Epithelial cell of esophagus (primary cell): ENCODE measurements at regions not wholly inside any gene's neighbourhood (a gene's known extent, or its start where the extent isn't known, plus 50 kb on each side); places are given as distances from the start of the nearest gene placed in this dataset.

Source experiments
- DNase-seq: peaks from one replicate; pipeline ENCODE4 v3.0.0; 2010; ENCODE audit warnings: low read depth
- H3K4me3 ChIP-seq: 2 replicates; pipeline ENCODE4 v1.5.1; 2011; ENCODE audit warnings: mild to moderate bottlenecking, low read length, control low read depth
- CTCF ChIP-seq: IDR thresholded peaks from 2 replicates; pipeline ENCODE4 v1.5.1; 2011; ENCODE audit warnings: low read depth, mild to moderate bottlenecking, low read length, control low read depth, inconsistent platforms; ENCODE audit not compliant: insufficient read depth; ENCODE audit errors: missing control alignments

- no peak for DNase-seq
- TF ChIP-seq CTCF = no peak
- H3K4me3 ChIP-seq = no peak overlapping the region
These were observed 116.3 kb downstream of the EFNB1 start for GRCh38 chrX:68945081-68945602.

- H3K4me3 ChIP-seq = no peak overlapping the region
- DNase-seq = no peak
- TF ChIP-seq CTCF = no peak
These were observed 115.4 kb downstream of the EFNB1 start for GRCh38 chrX:68944211-68944610.

- TF ChIP-seq CTCF = no peak
- DNase-seq = no peak
- no peak overlapping the region for H3K4me3 ChIP-seq
These were observed 114.0 kb downstream of the EFNB1 start for GRCh38 chrX:68942840-68943239.

GRCh38 chrX:68942104-68942503, 113.3 kb downstream of the EFNB1 start:
- DNase-seq = no peak
- no peak for TF ChIP-seq CTCF
- H3K4me3 ChIP-seq = no peak overlapping the region

GRCh38 chrX:68941385-68941952, 112.6 kb downstream of the EFNB1 start:
- DNase-seq = no peak
- no peak for TF ChIP-seq CTCF
- H3K4me3 ChIP-seq = no peak overlapping the region

GRCh38 chrX:68940601-68941000, 111.8 kb downstream of the EFNB1 start:
- no peak for DNase-seq
- H3K4me3 ChIP-seq = no peak overlapping the region
- no peak for TF ChIP-seq CTCF

GRCh38 chrX:68939868-68940267, 111.0 kb downstream of the EFNB1 start:
- H3K4me3 ChIP-seq = no peak overlapping the region
- DNase-seq = no peak
- no peak for TF ChIP-seq CTCF
